ENCODE measurements at regions not wholly inside any gene's neighbourhood (a gene's known extent, or its start where the extent isn't known, plus 50 kb on each side); places are given as distances from the start of the nearest gene placed in this dataset.

DNA sequence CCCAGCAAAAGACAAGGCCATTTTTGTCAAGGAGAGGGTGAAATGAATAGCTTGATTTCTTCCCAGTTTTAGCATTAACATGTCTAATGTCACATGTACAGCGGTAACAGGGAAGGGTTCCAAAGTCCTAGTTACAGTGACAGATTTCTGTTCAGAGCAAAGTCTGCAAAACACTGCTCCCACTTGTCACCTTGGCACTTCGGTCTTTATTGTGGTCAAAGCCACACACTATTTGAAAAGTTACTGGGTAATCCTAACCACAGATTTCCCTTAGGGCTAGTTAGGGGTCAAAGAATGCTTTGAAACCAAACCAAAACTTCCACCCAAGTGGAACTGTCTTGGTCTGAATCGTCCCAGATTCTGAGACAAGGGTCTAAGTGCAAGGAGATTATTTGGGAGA is 455.6 kb downstream of the HS3ST3B1 start:
- H3F3A ChIP-seq (ENCODE audit: low read depth): no peaks in the 10 kb centered on the region
- Mint-ChIP-seq H3K9me3 (peaks cover 2% of the 10 kb centered on the region), H3K4me3 (no peak overlapping the region), H3K27ac (no peak overlapping the region), H3K4me1 (no peaks in the 10 kb centered on the region), H3K36me3 (no peaks in the 10 kb centered on the region), H3K27me3 (ENCODE audit: insufficient read depth, low read depth) (no peaks in the 10 kb centered on the region)
- no peak overlapping the region for H3K27ac ChIP-seq
- no peak overlapping the region for H2AFZ ChIP-seq (replicated peaks)
- TF ChIP-seq EZH2phosphoT487 (IDR thresholded peaks at IDR 0.05): no peak
- TF ChIP-seq EZH2 (IDR thresholded peaks at IDR 0.05): no peak
- TF ChIP-seq, protein P1, sequence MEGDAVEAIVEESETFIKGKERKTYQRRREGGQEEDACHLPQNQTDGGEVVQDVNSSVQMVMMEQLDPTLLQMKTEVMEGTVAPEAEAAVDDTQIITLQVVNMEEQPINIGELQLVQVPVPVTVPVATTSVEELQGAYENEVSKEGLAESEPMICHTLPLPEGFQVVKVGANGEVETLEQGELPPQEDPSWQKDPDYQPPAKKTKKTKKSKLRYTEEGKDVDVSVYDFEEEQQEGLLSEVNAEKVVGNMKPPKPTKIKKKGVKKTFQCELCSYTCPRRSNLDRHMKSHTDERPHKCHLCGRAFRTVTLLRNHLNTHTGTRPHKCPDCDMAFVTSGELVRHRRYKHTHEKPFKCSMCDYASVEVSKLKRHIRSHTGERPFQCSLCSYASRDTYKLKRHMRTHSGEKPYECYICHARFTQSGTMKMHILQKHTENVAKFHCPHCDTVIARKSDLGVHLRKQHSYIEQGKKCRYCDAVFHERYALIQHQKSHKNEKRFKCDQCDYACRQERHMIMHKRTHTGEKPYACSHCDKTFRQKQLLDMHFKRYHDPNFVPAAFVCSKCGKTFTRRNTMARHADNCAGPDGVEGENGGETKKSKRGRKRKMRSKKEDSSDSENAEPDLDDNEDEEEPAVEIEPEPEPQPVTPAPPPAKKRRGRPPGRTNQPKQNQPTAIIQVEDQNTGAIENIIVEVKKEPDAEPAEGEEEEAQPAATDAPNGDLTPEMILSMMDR (IDR thresholded peaks at IDR 0.05): no peak
- no peaks in the 10 kb centered on the region for H3K36me3 ChIP-seq
- H3K4me2 ChIP-seq: no peak overlapping the region
- DNase-seq (ENCODE audit: low spot score): no peak
- no peaks in the 10 kb centered on the region for H4K20me1 ChIP-seq (ENCODE audit: low read depth)
- no peak overlapping the region for H3K9ac ChIP-seq
- no peaks in the 10 kb centered on the region for H3K9me3 ChIP-seq (ENCODE audit: low read depth)
- no peaks in the 10 kb centered on the region for H3K27me3 ChIP-seq
- no peaks in the 10 kb centered on the region for H3K79me2 ChIP-seq (ENCODE audit: low read depth)
- no peak overlapping the region for H3K4me3 ChIP-seq
- H3K4me1 ChIP-seq: peaks cover 8% of the 10 kb centered on the region

DNA sequence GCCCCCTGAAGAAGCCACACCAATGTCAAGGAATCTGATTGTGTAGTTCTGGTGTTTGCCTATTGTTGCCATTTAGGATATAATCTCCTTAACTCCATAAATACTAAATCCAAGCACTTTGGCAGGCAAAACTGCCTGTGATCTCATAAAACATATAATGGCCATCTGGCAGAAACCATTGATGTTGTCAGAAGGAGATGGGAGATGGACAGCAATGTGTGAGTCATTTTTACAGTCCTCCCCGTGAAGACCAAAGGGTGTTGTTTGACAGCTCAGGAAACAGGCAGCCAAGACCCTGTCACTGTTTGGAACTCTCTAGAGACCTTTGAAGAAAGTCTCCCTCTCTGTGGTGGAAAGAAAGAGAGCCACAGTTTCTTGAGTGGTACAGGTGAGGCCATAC is 454.1 kb downstream of the HS3ST3B1 start:
- H3K27ac Mint-ChIP-seq: no peak overlapping the region
- no peaks in the 10 kb centered on the region for H3F3A ChIP-seq (ENCODE audit: low read depth)

DNA sequence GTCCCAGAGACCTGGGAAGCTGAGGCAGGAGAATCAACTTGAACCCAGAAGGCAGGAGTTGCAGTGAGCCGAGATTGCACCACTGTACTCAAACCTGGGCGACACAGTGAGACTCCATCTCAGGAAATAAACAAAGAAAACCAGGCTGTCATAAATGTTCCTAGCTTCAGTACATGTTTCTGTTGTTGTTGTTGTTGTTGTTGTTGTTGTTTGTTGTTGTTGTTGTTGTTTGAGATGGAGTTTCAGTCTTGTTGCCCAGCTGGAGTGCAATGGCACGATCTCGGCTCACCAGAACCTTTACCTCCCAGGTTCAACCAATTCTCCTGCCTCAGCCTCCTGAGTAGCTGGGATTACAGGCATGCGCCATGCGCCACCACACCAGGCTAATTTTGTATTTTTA is 452.5 kb downstream of the HS3ST3B1 start:
- no peaks in the 10 kb centered on the region for H3K9me3 ChIP-seq (ENCODE audit: low read depth)
- no peaks in the 10 kb centered on the region for H4K20me1 ChIP-seq (ENCODE audit: low read depth)

More for the DNA sequence above, 454.1 kb downstream of the HS3ST3B1 start:
- no peaks in the 10 kb centered on the region for H3K27me3 ChIP-seq
- no peaks in the 10 kb centered on the region for H3K36me3 ChIP-seq
- H3K27ac ChIP-seq: no peak overlapping the region
- H3K9ac ChIP-seq: no peak overlapping the region
- H3K4me2 ChIP-seq: no peak overlapping the region
- H3K79me2 ChIP-seq (ENCODE audit: low read depth): no peaks in the 10 kb centered on the region
- no peak overlapping the region for H3K4me3 ChIP-seq
- no peaks in the 10 kb centered on the region for H3K4me1 Mint-ChIP-seq
- DNase-seq (ENCODE audit: low spot score): no peak
- H2AFZ ChIP-seq (replicated peaks): no peak overlapping the region
- H3K4me3 Mint-ChIP-seq: no peak overlapping the region
- TF ChIP-seq, protein P1 (IDR thresholded peaks at IDR 0.05): no peak
- TF ChIP-seq EZH2 (IDR thresholded peaks at IDR 0.05) (no peak), EZH2phosphoT487 (IDR thresholded peaks at IDR 0.05) (no peak)
- H4K20me1 ChIP-seq (ENCODE audit: low read depth): no peaks in the 10 kb centered on the region
- no peaks in the 10 kb centered on the region for H3K36me3 Mint-ChIP-seq
- peaks cover under 1% of the 10 kb centered on the region for H3K4me1 ChIP-seq
- H3K27me3 Mint-ChIP-seq (ENCODE audit: insufficient read depth, low read depth): no peaks in the 10 kb centered on the region
- H3K9me3 Mint-ChIP-seq: peaks cover 5% of the 10 kb centered on the region
- H3K9me3 ChIP-seq (ENCODE audit: low read depth): no peaks in the 10 kb centered on the region

More for the DNA sequence above, 452.5 kb downstream of the HS3ST3B1 start:
- no peak for DNase-seq (ENCODE audit: low spot score)
- no peaks in the 10 kb centered on the region for H3K27me3 ChIP-seq
- Mint-ChIP-seq H3K36me3 (no peaks in the 10 kb centered on the region), H3K27me3 (ENCODE audit: insufficient read depth, low read depth) (no peaks in the 10 kb centered on the region), H3K4me3 (no peak overlapping the region), H3K4me1 (no peaks in the 10 kb centered on the region), H3K27ac (no peak overlapping the region), H3K9me3 (peaks cover 3% of the 10 kb centered on the region)
- no peak overlapping the region for H3K9ac ChIP-seq
- H3K4me3 ChIP-seq: no peak overlapping the region
- H3K79me2 ChIP-seq (ENCODE audit: low read depth): no peaks in the 10 kb centered on the region
- H3K27ac ChIP-seq: no peak overlapping the region
- H2AFZ ChIP-seq (replicated peaks): no peak overlapping the region
- no peaks in the 10 kb centered on the region for H3K4me1 ChIP-seq
- H3K4me2 ChIP-seq: no peak overlapping the region
- TF ChIP-seq, protein P1 (IDR thresholded peaks at IDR 0.05): no peak
- TF ChIP-seq EZH2phosphoT487 (IDR thresholded peaks at IDR 0.05) (no peak), EZH2 (IDR thresholded peaks at IDR 0.05) (no peak)
- H3F3A ChIP-seq (ENCODE audit: low read depth): no peaks in the 10 kb centered on the region
- no peaks in the 10 kb centered on the region for H3K36me3 ChIP-seq
